Naive thymus-derived CD8-positive, alpha-beta T cell (primary cell): ENCODE measurements at regions not wholly inside any gene's neighbourhood (a gene's known extent, or its start where the extent isn't known, plus 50 kb on each side); places are given as distances from the start of the nearest gene placed in this dataset.

Experiments used
- ATAC-seq, 2 donors: fragments of 150-1000 bp; cut with Tn5 transposase in 1 of 2; sonication (Bioruptor Pico), chemical (Tn5 transposase) in 1 of 2; 1 replicate in 1 of 2; 2 replicates in 1 of 2; pipeline ENCODE4 v1.10.0; 2021; ENCODE audit warnings: mild to moderate bottlenecking in 2 of 2, moderate library complexity in 2 of 2
- POLR2A ChIA-PET: fragments of 350-600 bp; sonication (Branson Sonifier 250); formaldehyde crosslinking; loops from one replicate; lab custom pipeline; 2021; ENCODE audit warnings: antibody characterized with exemption; lab: Charles Lee
- DNase-seq, 10 donors: peaks; one replicate each; pipeline versions ENCODE4 v3.0.0 to v3.0.0-alpha.2; 2020 to 2022
- H3K27ac Mint-ChIP-seq, 10 donors: one replicate each; pipeline ENCODE4 v1.8.0; 2020 to 2022; ENCODE audit warnings: mild to moderate bottlenecking in 10 of 10, mixed read lengths in 10 of 10, moderate library complexity in 4 of 10, inconsistent platforms in 1 of 10
- H3K27me3 Mint-ChIP-seq, 5 donors: one replicate each; pipeline ENCODE4 v1.8.0; 2021 to 2022; ENCODE audit warnings: mixed read lengths in 5 of 5
- H3K36me3 Mint-ChIP-seq, 3 donors: one replicate each; pipeline ENCODE4 v1.8.0; 2020 to 2022; ENCODE audit warnings: mixed read lengths in 3 of 3, mild to moderate bottlenecking in 2 of 3, inconsistent platforms in 1 of 3
- H3K4me1 Mint-ChIP-seq, 4 donors: one replicate each; pipeline ENCODE4 v1.8.0; 2021 to 2022; ENCODE audit warnings: mixed read lengths in 4 of 4
- H3K4me3 Mint-ChIP-seq, 10 donors: one replicate each; pipeline ENCODE4 v1.8.0; 2020 to 2022; ENCODE audit warnings: mild to moderate bottlenecking in 10 of 10, mixed read lengths in 10 of 10, moderate library complexity in 6 of 10, inconsistent platforms in 1 of 10
- H3K9me3 Mint-ChIP-seq, 9 donors: one replicate each; pipeline ENCODE4 v1.8.0; 2020 to 2022; ENCODE audit warnings: mixed read lengths in 9 of 9, mild to moderate bottlenecking in 3 of 9, inconsistent platforms in 1 of 9, moderate library complexity in 1 of 9

- Mint-ChIP-seq H3K4me1 (no peaks in the 10 kb centered on the region), H3K4me3 (no peak overlapping the region), H3K27ac (no peak overlapping the region)
These were observed 325.1 kb downstream of the BRINP2 start for GRCh38 chr1:177495878-177496277.

GRCh38 chr1:177490786-177491185 lies 320.0 kb downstream of the BRINP2 start:
- Mint-ChIP-seq H3K27ac (no peak overlapping the region), H3K9me3 (peaks cover 0 to 27% (median 10%) of the 10 kb centered on the region in 9 donors), H3K4me3 (no peak overlapping the region), H3K36me3 (no peaks in the 10 kb centered on the region), H3K27me3 (peaks cover 0 to 1% (median 0%) of the 10 kb centered on the region in 5 donors), H3K4me1 (no peaks in the 10 kb centered on the region)
- POLR2A ChIA-PET: no interaction called here
- ATAC-seq (no peak), DNase-seq (no peak)

More at GRCh38 chr1:177495878-177496277, 325.1 kb downstream of the BRINP2 start:
- DNase-seq (no peak), ATAC-seq (no peak)
- peaks cover 4 to 27% (median 11%) of the 10 kb centered on the region in 9 donors for H3K9me3 Mint-ChIP-seq
- H3K36me3 Mint-ChIP-seq: peaks cover 0 to 7% (median 0%) of the 10 kb centered on the region in 3 donors
- POLR2A ChIA-PET: no interaction called here
- peaks cover 0 to 1% (median 0%) of the 10 kb centered on the region in 5 donors for H3K27me3 Mint-ChIP-seq

GRCh38 chr1:177490036-177490639 lies 319.4 kb downstream of the BRINP2 start:
- no peak overlapping the region for H3K27ac Mint-ChIP-seq
- ATAC-seq (no peak), DNase-seq (no peak)
- H3K4me3 Mint-ChIP-seq: no peak overlapping the region
- POLR2A ChIA-PET: no interaction called here
- H3K36me3 Mint-ChIP-seq: no peaks in the 10 kb centered on the region
- H3K4me1 Mint-ChIP-seq: no peaks in the 10 kb centered on the region
- H3K27me3 Mint-ChIP-seq: peaks cover 0 to 1% (median 0%) of the 10 kb centered on the region in 5 donors
- H3K9me3 Mint-ChIP-seq: peaks cover 0 to 27% (median 9%) of the 10 kb centered on the region in 9 donors

- H3K4me1 Mint-ChIP-seq: no peaks in the 10 kb centered on the region
- no peaks in the 10 kb centered on the region for H3K27me3 Mint-ChIP-seq
- DNase-seq: no peak
- no peak overlapping the region for H3K27ac Mint-ChIP-seq
- ATAC-seq: no peak
- POLR2A ChIA-PET: no interaction called here
- H3K9me3 Mint-ChIP-seq: peaks cover 0 to 27% (median 9%) of the 10 kb centered on the region in 9 donors
- H3K36me3 Mint-ChIP-seq: no peaks in the 10 kb centered on the region
- no peak overlapping the region for H3K4me3 Mint-ChIP-seq
These were observed 318.0 kb downstream of the BRINP2 start for GRCh38 chr1:177488722-177489121.

GRCh38 chr1:177487481-177487880 lies 316.7 kb downstream of the BRINP2 start:
- POLR2A ChIA-PET: no interaction called here
- no peak for ATAC-seq
- Mint-ChIP-seq H3K27me3 (no peaks in the 10 kb centered on the region), H3K9me3 (peaks cover 0 to 30% (median 11%) of the 10 kb centered on the region in 9 donors), H3K4me1 (no peaks in the 10 kb centered on the region), H3K4me3 (no peak overlapping the region), H3K27ac (no peak overlapping the region), H3K36me3 (no peaks in the 10 kb centered on the region)
- no peak for DNase-seq

GRCh38 chr1:177480741-177481305 lies 310.1 kb downstream of the BRINP2 start:
- Mint-ChIP-seq H3K4me3 (no peak overlapping the region), H3K27ac (no peak overlapping the region), H3K27me3 (no peaks in the 10 kb centered on the region), H3K4me1 (no peaks in the 10 kb centered on the region), H3K36me3 (no peaks in the 10 kb centered on the region), H3K9me3 (peaks cover 0 to 26% (median 9%) of the 10 kb centered on the region in 9 donors)
- ATAC-seq (no peak), DNase-seq (no peak)
- POLR2A ChIA-PET: no interaction called here

- Mint-ChIP-seq H3K36me3 (no peaks in the 10 kb centered on the region), H3K4me3 (no peak overlapping the region), H3K4me1 (no peaks in the 10 kb centered on the region), H3K27me3 (no peaks in the 10 kb centered on the region), H3K9me3 (peaks cover 0 to 23% (median 9%) of the 10 kb centered on the region in 9 donors), H3K27ac (no peak overlapping the region)
- ATAC-seq (no peak), DNase-seq (no peak)
- POLR2A ChIA-PET: no interaction called here
These were observed 308.8 kb downstream of the BRINP2 start for GRCh38 chr1:177479600-177479999.

GRCh38 chr1:177476676-177477075 lies 305.9 kb downstream of the BRINP2 start:
- POLR2A ChIA-PET: no interaction called here
- Mint-ChIP-seq H3K27me3 (no peaks in the 10 kb centered on the region), H3K9me3 (peaks cover 0 to 29% (median 7%) of the 10 kb centered on the region in 9 donors), H3K27ac (no peak overlapping the region), H3K4me3 (no peak overlapping the region), H3K36me3 (no peaks in the 10 kb centered on the region), H3K4me1 (no peaks in the 10 kb centered on the region)
- no peak for DNase-seq
- ATAC-seq: no peak

- no peaks in the 10 kb centered on the region for H3K4me1 Mint-ChIP-seq
- no peaks in the 10 kb centered on the region for H3K36me3 Mint-ChIP-seq
- DNase-seq (no peak), ATAC-seq (no peak)
- POLR2A ChIA-PET: no interaction called here
- H3K4me3 Mint-ChIP-seq: no peak overlapping the region
- H3K27me3 Mint-ChIP-seq: no peaks in the 10 kb centered on the region
- H3K27ac Mint-ChIP-seq: no peak overlapping the region
- peaks cover 0 to 12% (median 2%) of the 10 kb centered on the region in 9 donors for H3K9me3 Mint-ChIP-seq
These were observed 301.8 kb downstream of the BRINP2 start for GRCh38 chr1:177472567-177472966.

GRCh38 chr1:177471244-177471643 lies 300.5 kb downstream of the BRINP2 start:
- Mint-ChIP-seq H3K27me3 (peaks cover 0 to 2% (median 0%) of the 10 kb centered on the region in 5 donors), H3K36me3 (no peaks in the 10 kb centered on the region), H3K4me3 (no peak overlapping the region), H3K9me3 (peaks cover 0 to 10% (median 0%) of the 10 kb centered on the region in 9 donors), H3K27ac (no peak overlapping the region), H3K4me1 (no peaks in the 10 kb centered on the region)
- POLR2A ChIA-PET: no interaction called here
- no peak for ATAC-seq
- DNase-seq: no peak

GRCh38 chr1:177469519-177469918 lies 298.8 kb downstream of the BRINP2 start:
- no peak for ATAC-seq
- POLR2A ChIA-PET: no interaction called here

GRCh38 chr1:177466286-177466685 lies 295.5 kb downstream of the BRINP2 start:
- Mint-ChIP-seq H3K27me3 (peaks cover 0 to 2% (median 0%) of the 10 kb centered on the region in 5 donors), H3K27ac (no peak overlapping the region), H3K9me3 (peaks cover 0 to 17% (median 3%) of the 10 kb centered on the region in 9 donors), H3K36me3 (peaks cover 0 to 5% (median 0%) of the 10 kb centered on the region in 3 donors), H3K4me3 (no peak overlapping the region), H3K4me1 (no peaks in the 10 kb centered on the region)
- ATAC-seq (no peak), DNase-seq (no peak)
- POLR2A ChIA-PET: no interaction called here

More at GRCh38 chr1:177469519-177469918, 298.8 kb downstream of the BRINP2 start:
- H3K9me3 Mint-ChIP-seq: peaks cover 0 to 10% (median 0%) of the 10 kb centered on the region in 9 donors
- H3K36me3 Mint-ChIP-seq: no peaks in the 10 kb centered on the region
- H3K4me1 Mint-ChIP-seq: no peaks in the 10 kb centered on the region
- no peak overlapping the region for H3K4me3 Mint-ChIP-seq
- H3K27me3 Mint-ChIP-seq: peaks cover 0 to 2% (median 0%) of the 10 kb centered on the region in 5 donors
- DNase-seq: no peak
- H3K27ac Mint-ChIP-seq: no peak overlapping the region

GRCh38 chr1:177464686-177465085 lies 293.9 kb downstream of the BRINP2 start:
- no peaks in the 10 kb centered on the region for H3K4me1 Mint-ChIP-seq
- H3K27me3 Mint-ChIP-seq: peaks cover 0 to 2% (median 0%) of the 10 kb centered on the region in 5 donors
- POLR2A ChIA-PET: no interaction called here
- H3K9me3 Mint-ChIP-seq: peaks cover 0 to 24% (median 6%) of the 10 kb centered on the region in 9 donors
- H3K27ac Mint-ChIP-seq: no peak overlapping the region
- peaks cover 0 to 5% (median 0%) of the 10 kb centered on the region in 3 donors for H3K36me3 Mint-ChIP-seq
- ATAC-seq: no peak
- no peak for DNase-seq
- no peak overlapping the region for H3K4me3 Mint-ChIP-seq
